ENCODE measurements at regions not wholly inside any gene's neighbourhood (a gene's known extent, or its start where the extent isn't known, plus 50 kb on each side); places are given as distances from the start of the nearest gene placed in this dataset.

DNA sequence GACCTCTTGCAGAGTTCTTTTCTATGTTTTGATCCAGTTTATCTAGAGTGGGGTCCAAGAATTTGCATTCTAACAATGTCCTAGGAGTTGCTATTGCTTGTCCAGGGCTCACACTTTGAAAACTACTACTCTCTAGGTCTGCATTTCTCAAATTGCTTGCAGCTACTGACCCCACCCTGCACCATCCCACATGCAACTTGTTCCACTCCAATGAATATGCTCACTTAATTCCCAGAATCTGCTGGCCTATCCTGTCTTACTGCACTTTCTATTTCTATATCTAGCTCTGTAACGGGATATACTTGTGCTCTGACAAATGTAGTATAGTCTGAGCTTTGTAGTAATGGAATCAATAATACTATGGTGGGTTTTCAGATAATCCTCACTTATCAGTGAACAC is 570.3 kb downstream of the IQCM start:
- TF ChIP-seq, protein P1, sequence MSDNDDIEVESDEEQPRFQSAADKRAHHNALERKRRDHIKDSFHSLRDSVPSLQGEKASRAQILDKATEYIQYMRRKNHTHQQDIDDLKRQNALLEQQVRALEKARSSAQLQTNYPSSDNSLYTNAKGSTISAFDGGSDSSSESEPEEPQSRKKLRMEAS (IDR thresholded peaks at IDR 0.05) = no peak
- TF ChIP-seq, protein P2, sequence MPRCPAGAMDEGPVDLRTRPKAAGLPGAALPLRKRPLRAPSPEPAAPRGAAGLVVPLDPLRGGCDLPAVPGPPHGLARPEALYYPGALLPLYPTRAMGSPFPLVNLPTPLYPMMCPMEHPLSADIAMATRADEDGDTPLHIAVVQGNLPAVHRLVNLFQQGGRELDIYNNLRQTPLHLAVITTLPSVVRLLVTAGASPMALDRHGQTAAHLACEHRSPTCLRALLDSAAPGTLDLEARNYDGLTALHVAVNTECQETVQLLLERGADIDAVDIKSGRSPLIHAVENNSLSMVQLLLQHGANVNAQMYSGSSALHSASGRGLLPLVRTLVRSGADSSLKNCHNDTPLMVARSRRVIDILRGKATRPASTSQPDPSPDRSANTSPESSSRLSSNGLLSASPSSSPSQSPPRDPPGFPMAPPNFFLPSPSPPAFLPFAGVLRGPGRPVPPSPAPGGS (IDR thresholded peaks at IDR 0.05) = no peak
